ENCODE measurements at regions not wholly inside any gene's neighbourhood (a gene's known extent, or its start where the extent isn't known, plus 50 kb on each side); places are given as distances from the start of the nearest gene placed in this dataset.
"Not testable (repeated sequence)": the region's sequence is repeated elsewhere in the genome, so short reads cannot be mapped to it uniquely, and the experiment has no call there.

DNA sequence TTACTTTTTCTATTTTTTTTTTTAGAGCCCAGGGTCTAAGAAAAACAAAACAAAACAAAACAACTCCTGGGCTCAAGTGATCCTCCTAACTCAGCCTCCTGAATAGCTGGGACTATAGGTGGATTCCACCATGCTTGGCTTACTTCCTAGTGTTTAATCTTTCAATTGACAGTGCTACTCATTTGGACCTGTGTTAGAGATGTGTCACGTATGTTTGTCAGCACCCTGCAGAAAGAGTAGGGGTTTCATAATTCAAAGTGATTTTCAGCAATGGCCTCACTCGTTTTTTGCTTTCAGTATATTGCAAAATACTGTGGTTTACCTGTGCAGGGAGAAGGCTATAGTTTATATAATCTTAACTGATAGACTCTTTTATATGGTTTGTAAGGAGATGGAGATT, 71.6 kb upstream of the TEX13D start:
- TF ChIP-seq, protein P1, sequence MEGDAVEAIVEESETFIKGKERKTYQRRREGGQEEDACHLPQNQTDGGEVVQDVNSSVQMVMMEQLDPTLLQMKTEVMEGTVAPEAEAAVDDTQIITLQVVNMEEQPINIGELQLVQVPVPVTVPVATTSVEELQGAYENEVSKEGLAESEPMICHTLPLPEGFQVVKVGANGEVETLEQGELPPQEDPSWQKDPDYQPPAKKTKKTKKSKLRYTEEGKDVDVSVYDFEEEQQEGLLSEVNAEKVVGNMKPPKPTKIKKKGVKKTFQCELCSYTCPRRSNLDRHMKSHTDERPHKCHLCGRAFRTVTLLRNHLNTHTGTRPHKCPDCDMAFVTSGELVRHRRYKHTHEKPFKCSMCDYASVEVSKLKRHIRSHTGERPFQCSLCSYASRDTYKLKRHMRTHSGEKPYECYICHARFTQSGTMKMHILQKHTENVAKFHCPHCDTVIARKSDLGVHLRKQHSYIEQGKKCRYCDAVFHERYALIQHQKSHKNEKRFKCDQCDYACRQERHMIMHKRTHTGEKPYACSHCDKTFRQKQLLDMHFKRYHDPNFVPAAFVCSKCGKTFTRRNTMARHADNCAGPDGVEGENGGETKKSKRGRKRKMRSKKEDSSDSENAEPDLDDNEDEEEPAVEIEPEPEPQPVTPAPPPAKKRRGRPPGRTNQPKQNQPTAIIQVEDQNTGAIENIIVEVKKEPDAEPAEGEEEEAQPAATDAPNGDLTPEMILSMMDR (IDR thresholded peaks at IDR 0.05) = no peak
- no peak for TF ChIP-seq POLR2A (IDR thresholded peaks at IDR 0.05)

DNA sequence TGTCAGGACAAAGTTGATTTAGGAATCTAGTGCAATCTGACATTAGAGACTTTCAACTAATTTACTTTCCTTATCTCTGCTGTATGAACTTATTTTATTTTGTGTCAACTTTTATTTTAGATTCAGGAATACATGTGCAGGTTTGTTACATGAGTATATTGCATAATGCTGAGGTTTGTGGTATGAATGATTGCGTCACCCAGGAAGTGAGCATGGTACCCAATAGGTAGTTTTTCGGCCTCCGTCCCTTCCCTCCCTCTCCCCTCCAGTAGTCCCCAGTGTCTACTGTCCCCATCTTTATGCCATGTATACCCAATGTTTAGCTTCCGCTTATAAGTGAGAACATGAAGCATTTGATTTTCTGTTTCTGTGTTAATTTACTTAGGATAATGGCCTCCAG, 68.7 kb upstream of the TEX13D start:
- no peak for ATAC-seq
- intact Hi-C loops (cut with DNase I) = no loop called here
- no peak overlapping the region for H3K27ac ChIP-seq

More for the DNA sequence above, 71.6 kb upstream of the TEX13D start:
- no peaks in the 10 kb centered on the region for H3K9me3 ChIP-seq
- peaks cover 0 to 3% (median 0%) of the 10 kb centered on the region in 12 donors for H3K4me1 ChIP-seq
- no peak overlapping the region for H3K4me3 ChIP-seq
- ATAC-seq (no peak), DNase-seq (no peak)
- no peaks in the 10 kb centered on the region for H3K27me3 ChIP-seq
- intact Hi-C loops (cut with DNase I) = no loop called here
- WGBS, 4 donors = 42 to 73% (median 60%) methylated on average over 2 of the region's 2 CpGs
- no peaks in the 10 kb centered on the region for H3K36me3 ChIP-seq
- H3K27ac ChIP-seq = no peak overlapping the region

DNA sequence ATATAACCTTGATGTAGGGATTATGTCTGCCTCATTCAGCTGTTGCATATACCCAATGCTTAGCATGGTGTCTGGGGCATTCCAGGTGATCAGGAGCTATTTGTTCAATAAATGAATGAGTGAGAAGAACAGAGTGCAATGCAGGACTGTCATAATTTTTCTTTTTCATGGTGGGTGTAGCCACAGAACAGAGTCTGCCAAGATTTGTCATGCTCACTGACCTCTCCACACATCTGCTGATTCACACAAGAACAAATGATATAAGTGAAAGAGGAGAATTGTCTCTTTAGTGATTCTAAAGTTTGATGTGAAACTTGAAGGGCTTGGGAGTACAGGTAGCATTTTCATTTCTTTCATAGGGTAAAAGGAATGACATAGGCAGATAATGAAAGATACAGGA, 64.4 kb upstream of the TEX13D start:
- ATAC-seq = no peak
- H3K27ac ChIP-seq = no peak overlapping the region
- H3K9me3 ChIP-seq = no peaks in the 10 kb centered on the region
- H3K27me3 ChIP-seq = peaks cover 0 to 4% (median 0%) of the 10 kb centered on the region in 9 donors
- H3K4me3 ChIP-seq = no peak overlapping the region
- intact Hi-C loops (cut with DNase I) = no loop called here
- no peaks in the 10 kb centered on the region for H3K4me1 ChIP-seq
- TF ChIP-seq POLR2A (IDR thresholded peaks at IDR 0.05) = no peak
- TF ChIP-seq, protein P1 (IDR thresholded peaks at IDR 0.05) = no peak
- H3K36me3 ChIP-seq = no peaks in the 10 kb centered on the region
- DNase-seq = no peak

More for the DNA sequence above, 68.7 kb upstream of the TEX13D start:
- no peak for DNase-seq
- Histone ChIP-seq H3K4me3 (no peak overlapping the region), H3K4me1 (no peaks in the 10 kb centered on the region), H3K27me3 (no peaks in the 10 kb centered on the region), H3K9me3 (no peaks in the 10 kb centered on the region), H3K36me3 (no peaks in the 10 kb centered on the region)
- TF ChIP-seq, protein P1 (IDR thresholded peaks at IDR 0.05) = no peak
- no peak for TF ChIP-seq POLR2A (IDR thresholded peaks at IDR 0.05)
- WGBS, 4 donors = 83 to 92% (median 85%) methylated on average over 4 of the region's 4 CpGs

DNA sequence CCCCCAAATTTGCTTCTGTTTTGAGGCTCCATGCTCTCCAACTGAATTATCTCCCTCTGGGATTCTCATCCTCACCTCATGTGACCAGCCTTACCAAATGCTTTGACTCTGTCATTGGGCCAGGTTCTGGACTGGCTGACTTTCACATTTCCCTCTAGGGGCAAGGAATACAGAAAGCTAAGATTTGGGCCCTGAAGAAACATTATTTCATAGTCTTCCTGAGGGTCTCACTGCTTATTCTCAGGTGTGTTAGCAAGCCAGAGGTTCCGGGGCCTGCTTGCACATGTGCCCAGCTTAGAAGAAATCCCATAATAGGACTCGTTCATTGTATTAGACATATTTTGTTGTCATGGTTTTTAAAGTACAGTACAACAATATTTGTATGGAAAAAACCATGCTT, 62.6 kb upstream of the TEX13D start:
- 75 to 84% (median 79%) methylated on average over 2 of the region's 2 CpGs for WGBS, 4 donors
- Histone ChIP-seq H3K27me3 (peaks cover 0 to 4% (median 0%) of the 10 kb centered on the region in 9 donors), H3K36me3 (no peaks in the 10 kb centered on the region), H3K4me3 (no peak overlapping the region), H3K9me3 (no peaks in the 10 kb centered on the region), H3K4me1 (peaks cover 0 to 9% (median 0%) of the 10 kb centered on the region in 12 donors), H3K27ac (peak overlapping the region in 1 of 12 donors; percentile 36)
- DNase-seq (no peak), ATAC-seq (no peak)
- intact Hi-C loops (cut with DNase I) = no loop called here
- TF ChIP-seq POLR2A (IDR thresholded peaks at IDR 0.05) = no peak
- TF ChIP-seq, protein P1 (IDR thresholded peaks at IDR 0.05) = no peak

DNA sequence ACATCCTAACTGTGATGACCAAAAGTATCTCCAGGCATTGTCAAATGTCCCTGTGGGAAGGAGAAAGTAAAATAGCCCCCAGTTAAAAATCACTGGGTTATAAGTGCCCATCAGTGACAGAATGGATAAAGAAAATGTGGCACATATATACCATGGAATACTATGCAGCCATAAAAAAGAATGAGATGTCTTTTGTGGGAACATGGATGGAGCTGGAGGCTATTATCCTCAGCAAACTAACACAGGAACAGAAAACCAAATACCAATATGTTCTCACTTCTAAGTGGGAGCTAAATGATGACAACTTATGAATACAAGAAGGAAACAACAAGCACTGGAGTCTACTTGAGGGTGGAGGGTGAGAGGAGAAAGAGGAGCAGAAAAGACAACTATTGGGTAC, 60.9 kb upstream of the TEX13D start:
- intact Hi-C loops (cut with DNase I); H3K36me3 ChIP-seq; H3K4me3 ChIP-seq; H3K9me3 ChIP-seq; ATAC-seq; H3K27ac ChIP-seq; DNase-seq; H3K27me3 ChIP-seq: not testable (repeated sequence)
- H3K4me1 ChIP-seq = peaks cover 0 to 11% (median 1%) of the 10 kb centered on the region in 12 donors

All from heart left ventricle (tissue), 16 donors.